NCI-H446 treated with DMSO at 0.1 percent for 48 hours (cell line): ENCODE measurements at regions not wholly inside any gene's neighbourhood (a gene's known extent, or its start where the extent isn't known, plus 50 kb on each side); places are given as distances from the start of the nearest gene placed in this dataset.
"Not testable (repeated sequence)": the region's sequence is repeated elsewhere in the genome, so short reads cannot be mapped to it uniquely, and the experiment has no call there.

ENCODE experiments used
- DNase-seq: peaks from one replicate; lab custom pipeline; 2025; lab: John Stamatoyannopoulos, UW

GRCh38 chr2:189231719-189232323, 52.3 kb upstream of the COL5A2 start:
- no peak for DNase-seq

- DNase-seq: no peak
Observed at GRCh38 chr2:189232759-189233406, 53.3 kb upstream of the COL5A2 start.

GRCh38 chr2:189233527-189233926, 54.0 kb upstream of the COL5A2 start:
- DNase-seq: no peak

GRCh38 chr2:189234991-189235390, 55.4 kb upstream of the COL5A2 start:
- DNase-seq: no peak

- DNase-seq: no peak
Observed at GRCh38 chr2:189236066-189236465, 56.5 kb upstream of the COL5A2 start.

GRCh38 chr2:189238903-189239302, 59.3 kb upstream of the COL5A2 start:
- no peak for DNase-seq

- not testable (repeated sequence) for DNase-seq
Observed at GRCh38 chr2:189243843-189244242, 64.3 kb upstream of the COL5A2 start.

GRCh38 chr2:189247276-189247675, 67.7 kb upstream of the COL5A2 start:
- no peak for DNase-seq

- DNase-seq: no peak
Observed at GRCh38 chr2:189248141-189248540, 68.6 kb upstream of the COL5A2 start.

- no peak for DNase-seq
Observed at GRCh38 chr2:189249171-189249570, 69.6 kb upstream of the COL5A2 start.

GRCh38 chr2:189249901-189250300, 70.3 kb upstream of the COL5A2 start:
- no peak for DNase-seq

- DNase-seq: no peak
Observed at GRCh38 chr2:189252991-189253675, 73.6 kb upstream of the COL5A2 start.

- DNase-seq: no peak
Observed at GRCh38 chr2:189253836-189254235, 74.3 kb upstream of the COL5A2 start.

GRCh38 chr2:189254268-189254883, 74.8 kb upstream of the COL5A2 start:
- peak; percentile 57 for DNase-seq

- no peak for DNase-seq
Observed at GRCh38 chr2:189255711-189256110, 76.2 kb upstream of the COL5A2 start.

GRCh38 chr2:189258616-189259365, 79.2 kb upstream of the COL5A2 start:
- DNase-seq: no peak

GRCh38 chr2:189260361-189260814, 80.8 kb upstream of the COL5A2 start:
- no peak for DNase-seq

- peak; percentile 30 for DNase-seq
Observed at GRCh38 chr2:189261431-189261841, 81.9 kb upstream of the COL5A2 start.

GRCh38 chr2:189261916-189262315, 82.4 kb upstream of the COL5A2 start:
- DNase-seq: no peak

- DNase-seq: no peak
Observed at GRCh38 chr2:189265696-189266320, 86.2 kb upstream of the COL5A2 start.

- DNase-seq: no peak
Observed at GRCh38 chr2:189267491-189267890, 87.9 kb upstream of the COL5A2 start.
